GM12878 (cell line): ENCODE measurements at regions not wholly inside any gene's neighbourhood (a gene's known extent, or its start where the extent isn't known, plus 50 kb on each side); places are given as distances from the start of the nearest gene placed in this dataset.

Experiments
- ATAC-seq: fragments of 200-7000 bp; cut with Tn5 transposase; 3 replicates; pipeline ENCODE4 v1.9.1; 2020; ENCODE audit warnings: mild to moderate bottlenecking, moderate library complexity
- BruUV-seq: library from RNA; stranded (reverse); fragments of 400-500 nt; replicated peaks from 2 replicates; lab custom pipeline; 2021; lab: Mats Ljungman, UMichigan
- CTCF ChIA-PET: fragments of 300-600 bp; sonication (Branson Sonifier 250); formaldehyde crosslinking; extraction: SDS; loops from one replicate; lab custom pipeline; 2021; ENCODE audit warnings: inconsistent platforms; lab: Yijun Ruan, JAX
- POLR2A ChIA-PET: fragments of 350-600 bp; formaldehyde crosslinking; extraction: SDS; loops from one replicate; lab custom pipeline; 2021; ENCODE audit warnings: inconsistent platforms; lab: Charles Lee
- RAD21 ChIA-PET: fragments of 300-600 bp; sonication (Branson Sonifier 250); formaldehyde crosslinking; loops from one replicate; lab custom pipeline; 2023; ENCODE audit warnings: antibody characterized with exemption; ENCODE audit not compliant: unreplicated experiment; lab: Charles Lee
- SMC1A ChIA-PET: fragments of 300-600 bp; sonication (Branson Sonifier 250); formaldehyde crosslinking; loops from one replicate; lab custom pipeline; 2023; ENCODE audit not compliant: unreplicated experiment, uncharacterized antibody; lab: Charles Lee
- DNase-seq: peaks from one replicate; pipeline ENCODE4 v3.0.0-alpha.2; 2011; ENCODE audit warnings: low read depth, low spot score
- FAIRE-seq: peaks from 3 replicates; lab custom pipeline; 2011; peaks lifted over from hg19 to GRCh38; lab: Jason Lieb, UNC
- H2AFZ ChIP-seq: 2 replicates; pipeline ENCODE4 v1.6.0; 2011; ENCODE audit warnings: low read depth, low read length, control low read depth; ENCODE audit not compliant: control insufficient read depth
- H3K27ac ChIP-seq: 2 replicates; pipeline ENCODE4 v1.5.1; 2011; ENCODE audit warnings: control low read depth; ENCODE audit not compliant: control insufficient read depth, insufficient read depth
- H3K27me3 ChIP-seq, 2 experiments: replicated peaks in 1 of 2; 2 replicates each; pipeline versions ENCODE4 v1.6.0 to v1.6.1; 2011; ENCODE audit warnings: low read length in 1 of 2; ENCODE audit not compliant: control insufficient read depth in 2 of 2, insufficient read depth in 2 of 2
- H3K36me3 ChIP-seq, 2 experiments: 2 replicates each; pipeline ENCODE4 v1.5.1; 2011; ENCODE audit warnings: low read length in 1 of 2; ENCODE audit not compliant: control insufficient read depth in 2 of 2, insufficient read depth in 2 of 2
- H3K4me1 ChIP-seq: 2 replicates; pipeline ENCODE4 v1.6.1; 2011; ENCODE audit warnings: mild to moderate bottlenecking, low read length, moderate library complexity, mixed read lengths; ENCODE audit not compliant: control insufficient read depth, insufficient read depth
- H3K4me2 ChIP-seq: 2 replicates; pipeline ENCODE4 v1.6.0; 2011; ENCODE audit warnings: control low read depth; ENCODE audit not compliant: control insufficient read depth, insufficient read depth
- H3K4me3 ChIP-seq: fragments of 200-600 bp; sonication (generic); 2 replicates; pipeline ENCODE4 v1.5.1; 2016
- H3K79me2 ChIP-seq: 2 replicates; pipeline ENCODE4 v1.6.0; 2011; ENCODE audit warnings: low read length; ENCODE audit not compliant: control insufficient read depth, insufficient read depth
- H3K9ac ChIP-seq: 2 replicates; pipeline ENCODE4 v1.8.0; 2011; ENCODE audit warnings: low read length, control low read depth, mixed read lengths; ENCODE audit not compliant: control insufficient read depth, insufficient read depth
- H3K9me3 ChIP-seq: replicated peaks from 3 replicates; pipeline ENCODE4 v1.5.1; 2011; ENCODE audit warnings: mild to moderate bottlenecking, low read length; ENCODE audit not compliant: control insufficient read depth, insufficient read depth
- H4K20me1 ChIP-seq: 2 replicates; pipeline ENCODE4 v1.6.0; 2011; ENCODE audit not compliant: control insufficient read depth, insufficient read depth
- EGR1 ChIP-seq, 2 experiments: IDR thresholded peaks; 1 replicate in 1 of 2; 2 replicates in 1 of 2; pipeline ENCODE4 v1.6.1; 2011 to 2012; ENCODE audit warnings: low read depth in 2 of 2, low read length in 2 of 2, borderline replicate concordance in 1 of 2, mild to moderate bottlenecking in 1 of 2, moderate library complexity in 1 of 2
- FOXM1 ChIP-seq: IDR thresholded peaks from 2 replicates; pipeline ENCODE4 v1.6.1; 2012; ENCODE audit warnings: low read depth, mild to moderate bottlenecking, inconsistent platforms, low read length, moderate library complexity
- HDGF ChIP-seq: fragments of 450-650 bp; IDR thresholded peaks from 2 replicates; pipeline ENCODE4 v1.6.1; 2016; ENCODE audit warnings: antibody characterized with exemption
- KDM1A ChIP-seq: fragments of 200-600 bp; sonication (generic); IDR thresholded peaks from 2 replicates; pipeline ENCODE4 v1.6.1; 2016; ENCODE audit warnings: borderline replicate concordance
- KLF5 ChIP-seq: fragments of 450-650 bp; IDR thresholded peaks from 2 replicates; pipeline ENCODE4 v1.6.1; 2014; ENCODE audit warnings: mild to moderate bottlenecking; ENCODE audit not compliant: partially characterized antibody
- NFYB ChIP-seq: IDR thresholded peaks from 2 replicates; pipeline ENCODE4 v1.6.1; 2011; ENCODE audit warnings: low read depth, mild to moderate bottlenecking, low read length, improper control_type of control experiment, moderate library complexity; ENCODE audit not compliant: insufficient read depth
- PKNOX1 ChIP-seq: fragments of 450-650 bp; IDR thresholded peaks from 2 replicates; pipeline ENCODE4 v1.6.1; 2016; ENCODE audit warnings: mild to moderate bottlenecking
- RFX5 ChIP-seq: IDR thresholded peaks from 2 replicates; pipeline ENCODE4 v1.6.1; 2011; ENCODE audit warnings: low read depth, low read length, improper control_type of control experiment
- SUZ12 ChIP-seq: fragments of 200-600 bp; sonication (generic); IDR thresholded peaks from one replicate; pipeline ENCODE4 v1.6.1; 2018; ENCODE audit warnings: antibody characterized with exemption, mild to moderate bottlenecking; ENCODE audit not compliant: unreplicated experiment
- TCF3 ChIP-seq: IDR thresholded peaks from 2 replicates; pipeline ENCODE4 v1.6.1; 2012; ENCODE audit warnings: low read depth, mild to moderate bottlenecking, low read length, borderline replicate concordance; ENCODE audit not compliant: insufficient read depth
- YBX1 ChIP-seq: fragments of 450-650 bp; IDR thresholded peaks from 2 replicates; pipeline ENCODE4 v1.6.1; 2016; ENCODE audit warnings: antibody characterized with exemption
- WGBS: methylation state at CpG from one replicate; pipeline ENCODE4 v1.1.6; 2016; ENCODE audit warnings: low lambda C conversion rate; ENCODE audit not compliant: insufficient replicate concordance, insufficient coverage; ENCODE audit errors: missing lambda C conversion rate; 5-methylcytosine and 5-hydroxymethylcytosine counted together
- in situ Hi-C: fragments of 300-500 bp; cut with MboI; formaldehyde crosslinking; loops from 9 replicates; pipeline ENCODE4 v1.14.3; 2018; ENCODE audit warnings: mixed read lengths
- intact Hi-C: fragments of 100-400 bp; cut with micrococcal nuclease; formaldehyde crosslinking; loops from one replicate; pipeline ENCODE4 v1.14.2; 2022; ENCODE audit not compliant: unreplicated experiment
- TF ChIP-seq, protein P1 (sequence below): fragments of 450-650 bp; IDR thresholded peaks from 2 replicates; pipeline ENCODE4 v1.6.1; 2017; ENCODE audit warnings: antibody characterized with exemption, mild to moderate bottlenecking, moderate library complexity
- TF ChIP-seq, protein P2 (sequence below): IDR thresholded peaks from 2 replicates; pipeline ENCODE4 v1.6.1; 2011; ENCODE audit warnings: low read depth, mild to moderate bottlenecking, low read length, moderate library complexity, borderline replicate concordance; ENCODE audit errors: extremely low read depth

DNA sequence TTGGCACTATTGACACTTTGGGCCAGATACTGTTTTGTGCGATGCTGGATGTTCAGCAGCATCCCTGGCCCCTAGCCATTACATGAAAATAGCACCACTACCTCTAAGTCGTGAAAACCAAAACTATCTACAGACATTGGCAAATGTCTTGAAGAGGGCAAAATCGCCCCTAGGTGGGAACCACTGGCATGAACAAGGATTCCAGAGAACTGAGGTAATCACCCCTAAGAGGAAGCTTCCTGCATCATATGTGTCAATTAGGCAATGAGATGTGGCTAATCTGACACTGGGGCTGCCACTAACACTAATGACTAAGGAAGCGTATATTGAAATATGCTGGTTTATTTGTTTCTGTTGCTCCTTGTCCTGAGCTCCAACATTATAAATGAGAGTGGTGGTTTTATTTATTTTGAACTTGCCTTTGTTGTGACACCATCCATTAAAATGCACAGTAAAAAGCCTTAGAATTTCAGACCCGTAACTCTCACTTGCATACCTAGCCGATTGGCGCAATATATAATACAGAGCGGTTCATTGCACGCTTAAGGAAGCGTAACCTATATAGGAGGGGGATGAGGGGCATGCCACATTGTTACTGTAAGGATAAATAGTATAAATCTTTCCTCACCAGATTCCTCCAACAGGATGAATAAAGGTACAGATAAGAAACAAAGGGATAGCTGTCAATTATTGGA is 299.8 kb upstream of the CNTN4 start:
- Histone ChIP-seq H3K4me1 (no peaks in the 10 kb centered on the region), H2AFZ (no peak overlapping the region), H3K36me3 (no peaks in the 10 kb centered on the region), H3K27ac (no peak overlapping the region), H3K9ac (no peak overlapping the region), H4K20me1 (no peaks in the 10 kb centered on the region), H3K9me3 (no peaks in the 10 kb centered on the region), H3K79me2 (no peaks in the 10 kb centered on the region), H3K27me3 (no peaks in the 10 kb centered on the region), H3K4me3 (no peak overlapping the region)
- no peak for DNase-seq
- RAD21 ChIA-PET, result no interaction called here
- SMC1A ChIA-PET, result no interaction called here
- intact Hi-C loops (no loop called here), in situ Hi-C loops (no loop called here)
- POLR2A ChIA-PET, result no interaction called here
- FAIRE-seq, result no peak
- 43% methylated on average over 10 of the region's 10 CpGs for WGBS
- BruUV-seq, result no TSS peak
- no peak for ATAC-seq
- TF ChIP-seq KDM1A (no peak), SUZ12 (no peak)
- TF ChIP-seq, all 136 proteins: peak for 0
- CTCF ChIA-PET, result interaction anchor here (0.7 kb wide), 1 partner anchor 79 kb away, joined by 3 read pairs; no protein-coding TSS in a partner anchor
- no peak overlapping the region for H3K4me2 ChIP-seq

- Histone ChIP-seq H4K20me1 (no peaks in the 10 kb centered on the region), H3K36me3 (no peaks in the 10 kb centered on the region), H3K9ac (no peak overlapping the region), H3K27ac (no peak overlapping the region), H3K27me3 (no peaks in the 10 kb centered on the region), H2AFZ (no peak overlapping the region), H3K9me3 (no peaks in the 10 kb centered on the region), H3K4me2 (no peak overlapping the region), H3K4me1 (no peaks in the 10 kb centered on the region), H3K4me3 (no peak overlapping the region), H3K79me2 (no peaks in the 10 kb centered on the region)
- intact Hi-C loops (no loop called here), in situ Hi-C loops (no loop called here)
- WGBS, result 31% methylated on average over 3 of the region's 3 CpGs
- ChIA-PET CTCF (no interaction called here), RAD21 (no interaction called here), SMC1A (no interaction called here), POLR2A (no interaction called here)
- no TSS peak for BruUV-seq
- DNase-seq, result no peak
- no peak for ATAC-seq
- no peak for FAIRE-seq
- no peak for TF ChIP-seq HDGF
- no peak for TF ChIP-seq FOXM1
- no peak for TF ChIP-seq PKNOX1
- TF ChIP-seq KLF5, result no peak
- no peak for TF ChIP-seq YBX1
- TF ChIP-seq, protein P1, sequence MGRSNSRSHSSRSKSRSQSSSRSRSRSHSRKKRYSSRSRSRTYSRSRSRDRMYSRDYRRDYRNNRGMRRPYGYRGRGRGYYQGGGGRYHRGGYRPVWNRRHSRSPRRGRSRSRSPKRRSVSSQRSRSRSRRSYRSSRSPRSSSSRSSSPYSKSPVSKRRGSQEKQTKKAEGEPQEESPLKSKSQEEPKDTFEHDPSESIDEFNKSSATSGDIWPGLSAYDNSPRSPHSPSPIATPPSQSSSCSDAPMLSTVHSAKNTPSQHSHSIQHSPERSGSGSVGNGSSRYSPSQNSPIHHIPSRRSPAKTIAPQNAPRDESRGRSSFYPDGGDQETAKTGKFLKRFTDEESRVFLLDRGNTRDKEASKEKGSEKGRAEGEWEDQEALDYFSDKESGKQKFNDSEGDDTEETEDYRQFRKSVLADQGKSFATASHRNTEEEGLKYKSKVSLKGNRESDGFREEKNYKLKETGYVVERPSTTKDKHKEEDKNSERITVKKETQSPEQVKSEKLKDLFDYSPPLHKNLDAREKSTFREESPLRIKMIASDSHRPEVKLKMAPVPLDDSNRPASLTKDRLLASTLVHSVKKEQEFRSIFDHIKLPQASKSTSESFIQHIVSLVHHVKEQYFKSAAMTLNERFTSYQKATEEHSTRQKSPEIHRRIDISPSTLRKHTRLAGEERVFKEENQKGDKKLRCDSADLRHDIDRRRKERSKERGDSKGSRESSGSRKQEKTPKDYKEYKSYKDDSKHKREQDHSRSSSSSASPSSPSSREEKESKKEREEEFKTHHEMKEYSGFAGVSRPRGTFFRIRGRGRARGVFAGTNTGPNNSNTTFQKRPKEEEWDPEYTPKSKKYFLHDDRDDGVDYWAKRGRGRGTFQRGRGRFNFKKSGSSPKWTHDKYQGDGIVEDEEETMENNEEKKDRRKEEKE, result no peak
- TF ChIP-seq TCF3, result no peak
- no peak for TF ChIP-seq NFYB
- no peak for TF ChIP-seq RFX5
- TF ChIP-seq, protein P2, sequence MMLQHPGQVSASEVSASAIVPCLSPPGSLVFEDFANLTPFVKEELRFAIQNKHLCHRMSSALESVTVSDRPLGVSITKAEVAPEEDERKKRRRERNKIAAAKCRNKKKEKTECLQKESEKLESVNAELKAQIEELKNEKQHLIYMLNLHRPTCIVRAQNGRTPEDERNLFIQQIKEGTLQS, result no peak
- no peak for TF ChIP-seq EGR1 (IDR thresholded peaks at IDR 0.05; ENCODE audit: borderline replicate concordance in 1 of 2, low read depth in 2 of 2, low read length in 2 of 2)
Observed at GRCh38 chr3:1805331-1805730, 293.3 kb upstream of the CNTN4 start.
